ENCODE measurements at regions not wholly inside any gene's neighbourhood (a gene's known extent, or its start where the extent isn't known, plus 50 kb on each side); places are given as distances from the start of the nearest gene placed in this dataset.

DNA sequence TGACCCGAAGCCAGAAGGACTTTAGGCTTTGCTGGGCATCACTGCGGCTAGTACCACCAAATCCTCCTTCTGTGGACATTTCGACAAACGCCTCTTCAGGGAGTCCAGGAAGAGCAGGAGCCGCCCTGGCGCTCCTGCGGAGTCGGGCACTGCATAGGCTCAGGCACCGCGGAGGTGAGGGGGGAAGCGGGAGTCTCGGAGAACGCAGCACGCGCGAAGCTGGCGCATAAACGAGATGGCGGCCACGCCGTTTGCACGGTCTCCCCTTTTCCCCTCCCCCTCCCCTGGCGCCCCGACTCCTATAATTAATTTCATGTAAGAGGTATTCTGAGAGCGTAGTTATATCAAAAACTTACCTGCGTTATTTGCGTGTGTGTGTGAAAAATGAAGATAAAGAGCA, 137.8 kb upstream of the GAS1 start:
- TF ChIP-seq, protein P1, sequence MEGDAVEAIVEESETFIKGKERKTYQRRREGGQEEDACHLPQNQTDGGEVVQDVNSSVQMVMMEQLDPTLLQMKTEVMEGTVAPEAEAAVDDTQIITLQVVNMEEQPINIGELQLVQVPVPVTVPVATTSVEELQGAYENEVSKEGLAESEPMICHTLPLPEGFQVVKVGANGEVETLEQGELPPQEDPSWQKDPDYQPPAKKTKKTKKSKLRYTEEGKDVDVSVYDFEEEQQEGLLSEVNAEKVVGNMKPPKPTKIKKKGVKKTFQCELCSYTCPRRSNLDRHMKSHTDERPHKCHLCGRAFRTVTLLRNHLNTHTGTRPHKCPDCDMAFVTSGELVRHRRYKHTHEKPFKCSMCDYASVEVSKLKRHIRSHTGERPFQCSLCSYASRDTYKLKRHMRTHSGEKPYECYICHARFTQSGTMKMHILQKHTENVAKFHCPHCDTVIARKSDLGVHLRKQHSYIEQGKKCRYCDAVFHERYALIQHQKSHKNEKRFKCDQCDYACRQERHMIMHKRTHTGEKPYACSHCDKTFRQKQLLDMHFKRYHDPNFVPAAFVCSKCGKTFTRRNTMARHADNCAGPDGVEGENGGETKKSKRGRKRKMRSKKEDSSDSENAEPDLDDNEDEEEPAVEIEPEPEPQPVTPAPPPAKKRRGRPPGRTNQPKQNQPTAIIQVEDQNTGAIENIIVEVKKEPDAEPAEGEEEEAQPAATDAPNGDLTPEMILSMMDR (conservative IDR thresholded peaks at IDR 0.05): no peak
- no peak for TF ChIP-seq EZH2 (IDR thresholded peaks at IDR 0.05; ENCODE audit: low read depth)
